ENCODE measurements at regions not wholly inside any gene's neighbourhood (a gene's known extent, or its start where the extent isn't known, plus 50 kb on each side); places are given as distances from the start of the nearest gene placed in this dataset.

DNA sequence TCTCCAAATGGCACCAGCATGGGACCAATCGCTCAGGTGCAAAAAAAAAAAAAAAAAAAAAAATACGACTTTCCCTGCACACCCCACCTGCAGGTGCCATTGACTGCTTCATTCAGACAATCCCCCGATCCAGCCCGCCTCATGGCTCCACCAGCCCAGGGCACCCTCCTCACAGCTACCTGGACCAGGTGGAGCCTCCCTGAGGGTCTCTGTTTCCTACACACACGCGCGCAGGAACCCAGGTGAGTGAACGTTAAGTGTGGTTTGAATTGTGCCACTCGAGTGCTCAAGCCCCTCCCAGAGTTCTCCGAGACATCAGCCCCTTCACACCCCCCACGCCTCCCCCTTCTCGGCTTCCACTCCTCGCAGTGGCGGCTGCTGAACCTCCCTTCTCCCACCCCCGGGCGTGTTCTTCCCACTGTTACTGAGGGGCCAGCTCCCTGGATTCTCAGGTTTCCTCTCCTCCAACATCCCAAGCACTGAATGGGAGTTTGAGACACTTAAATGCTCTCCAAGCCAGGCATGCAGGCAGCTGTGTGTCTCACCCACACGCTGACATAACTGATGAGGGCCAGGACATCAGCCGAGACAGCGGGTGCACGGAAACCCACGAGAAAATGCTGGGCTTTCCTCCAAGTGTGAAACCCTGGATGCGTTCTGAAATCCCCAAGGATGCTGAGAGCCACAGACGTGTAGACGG is 88.8 kb upstream of the SNTG2 start:
- no peak for DNase-seq (ENCODE audit: low read depth in 4 of 4, low spot score in 3 of 4)

DNA sequence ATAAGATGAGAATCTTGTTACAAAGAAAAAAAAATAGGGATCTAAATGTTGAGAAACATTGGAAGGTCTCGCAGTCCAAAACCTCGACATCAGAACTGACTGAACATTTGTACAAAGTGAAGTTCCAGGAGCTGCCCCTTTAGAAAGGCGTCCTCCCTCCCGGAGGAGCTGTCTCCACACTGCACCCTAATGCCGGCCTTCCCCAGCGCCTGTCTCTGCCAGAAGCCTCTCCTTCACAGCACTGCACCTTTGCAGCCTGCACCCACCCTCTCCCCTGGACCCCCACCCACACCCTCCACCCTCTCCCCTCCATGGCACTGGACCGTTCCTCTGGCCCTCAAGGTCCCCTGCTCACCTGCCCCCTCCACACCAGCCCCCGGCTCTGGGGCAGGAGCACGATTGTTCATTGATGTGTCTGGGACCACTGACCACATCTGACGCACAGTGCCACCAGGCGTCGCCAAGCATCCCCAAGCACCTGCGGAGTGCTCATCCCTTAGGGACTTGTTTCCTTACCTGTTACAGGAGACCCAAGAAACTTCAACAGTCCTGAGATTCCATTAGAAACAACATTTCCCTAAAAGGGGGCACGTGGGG is 90.3 kb upstream of the SNTG2 start:
- no peak for DNase-seq (ENCODE audit: low read depth in 4 of 4, low spot score in 3 of 4)

DNA sequence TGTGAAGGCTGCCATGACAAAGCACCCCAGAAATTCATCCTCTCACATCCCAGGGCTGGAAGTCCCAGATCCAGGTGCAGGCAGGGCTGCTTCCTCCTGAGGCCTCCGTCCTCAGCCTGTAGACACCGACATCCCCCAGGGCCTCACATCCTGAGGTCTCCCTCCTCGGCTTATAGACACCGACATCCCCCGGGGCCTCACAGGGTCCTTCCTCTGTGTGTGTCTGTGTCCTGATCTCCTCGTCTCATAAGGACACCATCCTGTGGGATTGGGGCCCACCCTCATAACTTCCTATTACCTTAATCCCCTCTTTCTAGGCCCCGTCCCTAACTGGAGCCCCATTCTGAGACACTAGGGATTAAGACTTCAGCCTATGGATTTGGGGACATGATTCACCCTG is 92.0 kb upstream of the SNTG2 start:
- no peak for DNase-seq (ENCODE audit: low read depth in 4 of 4, low spot score in 3 of 4)

DNA sequence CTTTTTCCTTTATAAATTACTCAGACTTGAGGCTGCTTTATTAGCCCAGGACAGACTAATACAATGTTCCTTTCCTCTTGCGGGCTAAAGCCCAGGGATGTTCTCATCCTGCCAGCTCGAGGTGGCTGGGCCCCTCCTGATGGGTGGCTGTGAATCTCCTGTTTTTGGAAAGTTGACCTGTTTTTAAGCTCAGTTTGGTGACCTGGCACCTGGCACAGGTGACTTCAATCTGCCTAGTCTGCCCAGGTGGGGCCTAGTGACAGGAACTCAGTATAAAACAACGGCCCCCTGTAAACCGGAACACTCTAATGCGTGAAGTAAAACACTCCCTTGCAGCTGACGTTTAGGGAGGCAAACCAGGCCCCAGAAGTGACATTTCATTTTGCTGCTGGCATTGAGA is 92.7 kb upstream of the SNTG2 start:
- DNase-seq (ENCODE audit: low read depth in 4 of 4, low spot score in 3 of 4): no peak

DNA sequence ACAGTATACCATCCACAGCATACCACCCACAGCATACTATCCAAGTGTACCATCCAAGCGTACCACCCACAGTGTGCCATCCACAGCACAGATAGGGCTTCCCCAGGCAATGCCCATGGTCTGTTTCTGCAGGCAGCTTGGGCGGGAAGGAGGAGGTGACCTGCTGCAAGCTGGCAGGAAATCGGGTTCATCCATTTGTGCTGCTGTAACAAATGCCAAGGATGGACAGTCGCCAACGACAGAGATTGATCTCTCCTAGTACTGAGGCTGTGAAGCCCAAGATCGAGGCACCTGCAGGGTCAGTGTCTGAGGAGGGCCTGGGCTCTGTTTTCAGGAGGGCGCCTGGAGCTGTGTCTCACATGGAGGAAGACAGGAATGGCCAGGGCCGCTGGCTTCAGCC is 93.6 kb upstream of the SNTG2 start:
- no peak for DNase-seq (ENCODE audit: low read depth in 4 of 4, low spot score in 3 of 4)

DNA sequence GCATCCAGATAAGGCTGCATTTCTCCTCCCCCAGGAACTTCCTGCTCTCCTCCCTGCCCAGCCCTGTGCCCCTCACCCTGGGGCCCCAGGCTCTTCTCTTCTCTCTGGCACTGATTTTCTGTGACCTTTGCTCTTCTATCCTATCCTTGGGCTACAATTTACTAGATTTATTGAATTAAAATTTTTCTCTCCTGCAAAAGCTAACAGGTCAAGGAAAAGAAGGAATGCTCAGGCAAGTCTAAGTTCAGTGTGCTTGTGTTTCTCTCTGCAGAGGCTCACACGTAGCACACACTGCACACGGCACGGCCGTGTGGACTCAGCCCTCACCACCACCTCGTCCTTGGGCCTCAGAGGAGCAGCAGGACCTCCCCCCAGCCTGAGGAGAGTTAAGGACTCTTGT is 94.2 kb upstream of the SNTG2 start:
- no peak for DNase-seq (ENCODE audit: low read depth in 4 of 4, low spot score in 3 of 4)

DNA sequence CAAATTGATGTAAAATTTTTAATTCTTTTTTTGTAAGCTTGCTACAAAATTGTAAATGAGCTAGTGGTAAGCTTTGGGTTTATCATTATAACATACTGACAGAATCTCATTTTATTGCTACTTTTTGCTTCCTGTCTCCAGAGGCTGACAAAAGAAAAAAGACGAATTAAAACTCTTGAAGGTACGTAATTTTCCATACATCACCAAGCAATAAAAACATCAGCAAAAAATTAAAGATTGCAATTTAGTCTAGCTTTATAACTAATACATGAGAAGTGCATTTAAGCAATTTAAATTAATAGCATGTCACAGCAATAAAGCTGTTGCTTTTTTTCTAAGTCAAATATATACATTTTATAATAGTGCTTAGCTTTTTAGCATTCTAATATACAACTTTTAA is 94.6 kb upstream of the SNTG2 start:
- no peak for DNase-seq (ENCODE audit: low read depth in 4 of 4, low spot score in 3 of 4)

DNA sequence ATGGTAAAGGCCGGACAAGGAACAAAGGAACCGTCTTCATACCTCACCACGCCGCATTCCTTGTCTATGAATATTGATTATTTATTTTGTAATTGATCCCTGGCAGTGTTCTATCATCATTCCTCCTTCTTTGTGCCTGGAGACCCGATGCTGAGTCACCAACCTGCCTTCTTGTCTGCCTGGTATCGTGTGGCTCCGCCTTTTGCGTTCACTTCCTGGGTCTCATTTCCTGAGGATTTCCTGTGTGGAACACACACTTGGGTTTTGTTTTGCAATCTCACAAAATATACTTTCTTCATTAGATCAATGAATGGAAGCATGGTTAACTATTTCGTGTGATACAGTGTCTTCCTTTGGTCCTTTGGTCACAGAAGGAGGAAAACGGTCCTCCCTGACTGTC is 95.5 kb upstream of the SNTG2 start:
- DNase-seq (ENCODE audit: low read depth in 4 of 4, low spot score in 3 of 4): no peak

DNA sequence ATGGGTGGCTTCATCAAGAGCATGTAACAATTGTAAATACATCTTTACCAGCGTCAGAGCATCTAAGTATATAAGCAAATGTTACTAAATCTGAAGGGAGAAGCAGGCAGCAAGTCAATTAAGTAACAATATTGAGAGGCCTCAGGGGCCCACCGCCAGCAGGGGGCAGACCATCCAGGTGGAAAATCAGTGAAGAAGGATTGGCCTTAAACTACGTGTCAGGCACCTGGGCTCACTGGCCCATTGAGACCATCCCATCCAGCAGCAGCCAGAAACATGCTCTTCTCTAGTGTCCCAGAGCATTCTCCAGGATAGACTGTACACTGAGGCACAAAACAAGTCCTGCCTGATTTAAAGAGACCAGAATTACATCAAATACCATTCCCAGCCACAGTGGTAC is 96.2 kb upstream of the SNTG2 start:
- no peak for DNase-seq (ENCODE audit: low read depth in 4 of 4, low spot score in 3 of 4)

DNA sequence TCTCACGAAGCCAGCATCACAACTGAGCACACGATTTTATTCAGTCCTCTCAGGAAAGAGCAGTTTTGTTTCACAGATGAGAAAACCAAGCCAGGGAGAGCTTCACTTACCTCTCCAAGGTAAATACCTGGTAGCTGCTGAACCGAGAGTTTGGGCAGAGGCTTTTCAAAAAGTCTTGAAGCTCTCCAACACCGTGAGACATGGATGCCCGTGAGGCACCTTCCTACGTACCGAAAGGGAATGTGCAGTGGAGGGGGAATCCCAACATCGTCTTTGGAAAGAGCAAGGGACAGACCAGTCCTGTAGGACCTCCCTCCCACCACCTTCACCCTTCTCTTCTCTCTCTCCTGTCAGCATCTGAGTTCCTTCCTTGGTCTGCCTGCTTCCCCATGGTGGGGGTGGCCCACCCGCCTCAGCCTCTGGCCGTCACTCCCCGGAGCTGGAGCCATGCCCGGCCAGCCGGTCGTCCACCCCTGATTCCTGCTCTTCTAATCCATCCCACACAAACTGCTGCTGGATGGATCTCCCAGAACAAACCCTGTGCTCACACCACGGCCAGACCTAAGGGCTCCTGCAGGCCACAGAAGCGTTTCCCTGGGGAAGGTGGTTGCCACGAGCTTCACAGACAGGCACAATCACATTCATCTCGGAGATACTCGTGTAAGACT is 97.3 kb upstream of the SNTG2 start:
- no peak for DNase-seq (ENCODE audit: low read depth in 4 of 4, low spot score in 3 of 4)

DNA sequence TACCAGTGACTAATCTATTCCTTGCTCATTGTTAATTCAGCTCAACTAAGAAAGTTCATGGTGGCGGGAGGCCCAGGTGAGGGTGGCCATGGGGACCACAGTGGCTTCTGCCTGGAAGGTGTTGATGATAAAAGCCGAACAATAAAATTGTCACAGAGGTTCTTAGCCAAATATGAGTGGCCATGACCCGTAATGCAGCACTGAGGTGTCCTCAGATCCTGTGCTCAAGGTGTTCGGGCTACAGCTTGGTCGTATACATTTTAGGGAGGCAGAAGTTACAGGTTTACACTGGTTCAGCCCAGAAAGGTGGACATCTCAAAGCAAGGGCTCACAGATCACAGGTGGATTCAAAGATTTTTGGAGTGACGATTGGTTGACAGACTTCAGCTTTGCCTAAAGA is 98.5 kb upstream of the SNTG2 start:
- DNase-seq (ENCODE audit: low read depth in 4 of 4, low spot score in 3 of 4): no peak

DNA sequence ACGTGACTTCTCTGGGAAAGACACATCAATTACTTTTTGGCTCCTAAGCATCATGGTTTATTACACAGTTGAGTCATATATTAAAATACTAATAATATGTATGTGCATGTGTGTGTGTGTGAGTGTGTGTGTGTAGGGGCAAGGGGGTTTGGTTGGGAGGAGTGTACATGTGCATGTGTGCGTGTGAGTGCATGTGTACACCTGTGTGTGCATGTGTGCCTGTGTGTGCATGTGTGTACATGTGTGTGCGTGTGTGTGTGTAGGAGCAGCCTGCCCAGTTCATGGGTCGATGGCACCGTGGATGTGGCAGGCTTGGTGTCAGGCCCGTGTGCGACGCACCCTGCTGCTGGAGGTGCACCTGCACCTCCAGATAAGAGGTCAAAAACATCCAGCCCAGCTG is 99.0 kb upstream of the SNTG2 start:
- no peak for DNase-seq (ENCODE audit: low read depth in 4 of 4, low spot score in 3 of 4)

DNA sequence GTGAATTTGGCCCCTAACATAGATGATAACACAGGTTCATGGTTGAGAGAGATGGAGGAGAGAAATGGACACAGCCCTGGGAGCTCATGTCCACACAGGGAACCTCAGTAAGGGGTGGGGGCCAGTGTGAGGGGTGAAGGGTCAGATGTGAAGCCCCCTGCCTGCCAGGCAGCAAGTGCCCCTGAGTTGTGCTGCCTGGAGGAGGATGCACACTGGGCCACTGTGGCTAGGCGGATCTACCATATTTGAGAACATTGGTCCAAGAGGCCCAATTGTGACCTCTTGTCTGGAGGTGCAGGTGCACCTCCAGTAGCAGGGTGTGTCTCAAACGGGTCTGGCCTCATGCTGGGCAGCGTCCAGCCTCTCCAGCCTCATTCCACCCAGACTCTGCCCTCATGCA is 99.6 kb upstream of the SNTG2 start:
- no peak for DNase-seq (ENCODE audit: low read depth in 4 of 4, low spot score in 3 of 4)

DNA sequence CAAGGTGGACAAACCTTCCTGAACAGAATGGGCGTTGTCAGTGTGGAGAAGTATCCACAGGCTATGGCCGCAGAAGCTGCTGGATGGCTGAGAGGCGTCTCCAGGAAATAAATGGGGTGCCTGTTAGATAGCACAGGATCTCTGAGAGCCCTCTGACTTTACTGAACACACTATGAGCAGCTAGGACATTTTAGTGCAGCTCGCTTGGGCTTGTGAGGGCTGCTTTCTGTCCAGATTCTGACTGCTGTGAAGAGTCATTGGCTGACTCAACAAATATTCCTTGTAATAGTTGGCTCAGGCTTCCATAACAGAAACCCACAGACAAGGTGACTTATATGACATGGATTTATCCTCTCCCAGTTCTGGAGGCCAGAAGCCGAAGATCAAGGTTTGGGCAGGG is 100.2 kb upstream of the SNTG2 start:
- DNase-seq (ENCODE audit: low read depth in 4 of 4, low spot score in 3 of 4): no peak

DNA sequence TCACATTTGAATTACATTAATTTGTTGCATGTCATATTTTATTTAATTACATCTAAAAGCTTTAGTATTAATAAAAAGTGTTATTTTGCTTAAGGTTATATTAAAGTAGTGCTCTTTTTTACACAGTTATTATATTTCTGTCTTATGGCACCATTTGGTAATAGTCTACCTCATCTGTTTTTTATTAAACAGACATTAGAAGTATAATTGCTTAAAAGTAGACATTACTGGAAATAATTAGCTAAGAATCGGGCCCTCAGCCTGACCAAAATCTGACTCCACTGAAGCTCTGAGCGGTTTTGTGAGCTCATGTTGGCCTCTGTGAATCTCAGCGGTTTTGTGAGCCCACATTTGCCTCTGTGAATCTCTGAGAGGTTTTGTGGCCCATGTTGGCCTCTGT is 102.5 kb upstream of the SNTG2 start:
- no peak for DNase-seq (ENCODE audit: low read depth in 4 of 4, low spot score in 3 of 4)

DNA sequence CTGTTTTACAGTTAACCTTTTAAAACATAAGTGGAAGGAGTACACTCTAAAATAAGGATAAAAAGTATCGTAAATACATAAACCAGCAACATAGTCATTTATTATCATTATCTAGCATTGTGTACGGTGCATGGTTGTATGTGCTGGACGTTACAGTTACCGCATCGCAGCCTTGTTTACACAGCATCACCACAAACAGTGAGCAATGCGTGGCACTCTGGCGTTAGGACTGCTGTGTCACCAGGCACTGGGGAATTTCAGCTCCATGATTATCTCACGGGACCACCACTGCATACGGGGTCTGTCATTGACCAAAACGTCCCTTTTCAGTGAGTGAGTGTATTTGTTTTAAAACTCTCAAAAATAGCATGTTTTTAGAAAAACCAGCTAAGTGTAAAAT is 103.0 kb upstream of the SNTG2 start:
- no peak for DNase-seq (ENCODE audit: low read depth in 4 of 4, low spot score in 3 of 4)

DNA sequence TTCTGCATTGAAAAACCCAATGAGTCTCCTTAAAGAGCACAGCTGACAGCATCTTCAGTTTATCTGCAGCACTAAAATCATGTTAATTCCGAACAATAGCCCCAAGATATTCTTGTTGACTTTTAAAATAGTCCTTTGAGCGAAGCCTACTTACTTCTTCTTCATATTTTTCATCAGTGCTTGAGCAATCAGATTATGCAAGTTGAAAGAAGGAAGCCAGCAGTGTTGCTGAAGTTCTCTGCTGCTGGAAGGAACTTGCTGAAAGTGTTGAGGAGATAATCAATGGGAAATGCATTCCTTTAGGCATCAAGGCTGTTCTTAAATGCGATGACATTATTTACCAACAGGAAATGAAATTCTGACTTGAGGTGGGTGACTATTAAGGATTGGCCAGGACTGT is 105.9 kb upstream of the SNTG2 start:
- DNase-seq (ENCODE audit: low read depth in 4 of 4, low spot score in 3 of 4): no peak

DNA sequence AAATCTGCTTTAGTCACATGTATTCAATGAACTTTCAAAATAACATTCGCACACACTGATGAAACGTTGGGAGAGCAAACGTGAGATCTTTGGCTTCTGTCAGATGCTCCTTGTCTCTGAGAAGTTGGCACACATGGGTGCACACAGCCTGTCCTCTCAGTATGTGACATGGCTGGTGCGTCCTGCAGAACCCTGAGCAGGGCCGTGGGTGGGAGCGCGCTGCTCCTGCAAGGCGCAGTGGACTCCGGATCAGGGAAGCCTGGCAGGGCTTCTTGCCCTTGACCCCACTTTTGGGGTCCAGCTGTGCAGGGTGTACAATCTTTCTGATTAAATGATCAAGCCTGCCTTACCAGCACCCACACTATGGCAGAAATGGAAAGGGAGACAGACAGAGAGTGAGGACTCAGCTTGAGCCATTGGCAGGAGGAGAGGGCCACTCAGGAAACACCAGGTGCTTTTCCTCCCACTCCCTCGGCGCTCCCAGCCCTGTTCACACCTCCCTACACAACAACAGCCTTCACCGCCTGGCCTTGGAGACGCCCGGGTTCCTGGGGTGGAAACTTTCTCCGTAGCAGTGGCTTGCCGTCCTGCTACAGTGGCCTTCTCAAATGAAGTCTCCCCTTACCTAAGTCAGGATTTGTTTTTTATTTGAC is 108.4 kb upstream of the SNTG2 start:
- DNase-seq (ENCODE audit: low read depth in 4 of 4, low spot score in 3 of 4): no peak

DNA sequence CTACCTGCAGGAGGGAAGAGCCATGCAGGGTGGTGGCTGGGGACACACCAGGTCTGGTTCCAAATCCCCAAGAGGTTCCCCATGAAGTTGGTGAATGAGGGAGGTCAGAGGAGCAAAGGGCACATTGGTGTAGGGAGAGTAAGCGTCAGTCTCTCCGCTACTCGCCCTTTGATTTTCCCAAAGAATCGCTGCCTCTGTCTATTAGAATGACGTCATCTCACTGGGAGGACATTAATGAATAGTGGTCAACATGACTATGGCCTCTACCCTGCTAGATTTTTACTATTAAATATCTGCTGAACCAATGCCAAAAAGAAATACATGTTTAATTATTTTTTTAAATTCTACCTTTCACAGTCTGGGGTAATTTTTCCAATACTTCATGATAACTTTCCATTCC is 109.6 kb upstream of the SNTG2 start:
- no peak for DNase-seq (ENCODE audit: low read depth in 4 of 4, low spot score in 3 of 4)

DNA sequence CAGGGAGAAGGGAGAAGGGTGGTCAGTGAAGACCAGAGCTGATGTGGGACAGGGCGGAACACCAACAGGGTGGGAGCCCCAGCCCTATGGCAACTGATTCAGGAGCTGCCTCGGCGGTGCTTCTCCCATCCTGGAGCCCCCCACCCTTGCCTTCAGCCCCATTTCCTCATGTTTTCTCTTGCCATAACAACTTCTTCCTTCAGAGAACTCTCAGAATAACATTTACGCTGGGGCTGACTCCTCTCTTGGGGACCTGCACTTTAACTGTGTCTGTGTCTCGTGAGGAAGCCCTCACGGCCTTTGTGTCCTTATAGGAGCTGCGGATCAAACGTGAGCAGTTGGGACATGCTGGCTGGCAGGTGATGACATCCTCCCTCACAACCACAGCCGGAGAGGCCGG is 116.4 kb upstream of the SNTG2 start:
- no peak for DNase-seq (ENCODE audit: low read depth in 4 of 4, low spot score in 3 of 4)

DNA sequence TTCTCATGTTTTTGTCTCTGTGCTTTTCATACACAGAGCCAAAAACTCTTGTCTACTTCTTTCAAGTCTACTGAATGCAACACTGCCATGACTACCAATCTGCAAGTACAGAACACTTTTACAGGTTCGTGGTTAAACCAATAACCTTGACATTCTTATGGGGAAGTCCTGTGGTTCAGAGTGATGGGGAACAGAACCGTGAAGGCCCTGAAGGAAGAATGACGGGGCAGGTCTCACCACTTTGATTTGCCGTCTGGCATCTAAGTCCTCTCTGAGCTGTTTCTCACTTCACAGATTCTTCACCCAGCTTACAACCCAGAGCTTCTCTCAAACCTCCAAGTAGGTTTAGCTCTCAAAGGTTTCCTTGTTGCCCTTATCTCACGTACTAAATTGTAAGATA is 117.5 kb upstream of the SNTG2 start:
- no peak for DNase-seq (ENCODE audit: low read depth in 4 of 4, low spot score in 3 of 4)

DNA sequence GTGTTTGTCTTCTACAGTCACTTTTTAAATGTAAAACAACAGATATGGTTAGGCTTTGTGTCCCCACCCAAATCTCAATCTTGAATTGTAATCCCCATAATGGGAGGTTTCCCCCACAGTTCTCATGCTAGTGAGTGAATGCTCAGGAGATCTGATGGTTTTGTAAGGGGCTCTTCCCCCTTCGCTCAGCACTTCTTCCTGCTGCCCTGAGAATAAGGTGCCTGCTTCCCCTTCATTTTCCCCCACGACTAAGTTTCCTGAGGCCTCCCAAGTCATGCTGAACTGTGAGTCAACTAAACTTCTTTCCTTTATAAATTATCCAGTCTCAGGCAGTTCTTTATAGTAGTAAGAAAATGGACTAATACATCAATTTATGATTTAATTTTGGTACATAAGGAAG is 118.0 kb upstream of the SNTG2 start:
- no peak for DNase-seq (ENCODE audit: low read depth in 4 of 4, low spot score in 3 of 4)
